SK-N-MC (cell line): ENCODE measurements at regions not wholly inside any gene's neighbourhood (a gene's known extent, or its start where the extent isn't known, plus 50 kb on each side); places are given as distances from the start of the nearest gene placed in this dataset.
"Not testable (repeated sequence)": the region's sequence is repeated elsewhere in the genome, so short reads cannot be mapped to it uniquely, and the experiment has no call there.

ENCODE experiments used
- EZH2 ChIP-seq: fragments of 200-600 bp; sonication (generic); IDR thresholded peaks from one replicate; pipeline ENCODE4 v1.6.1; 2017; ENCODE audit warnings: antibody characterized with exemption
- FOXP2 ChIP-seq: optimal IDR thresholded peaks from 2 replicates; pipeline ENCODE3; 2011; ENCODE audit warnings: mild to moderate bottlenecking, moderate library complexity; ENCODE audit not compliant: insufficient read depth; ENCODE audit errors: extremely low read length, control extremely low read depth
- POLR2AphosphoS5 ChIP-seq: IDR thresholded peaks from 2 replicates; pipeline ENCODE4 v1.6.1; 2012; ENCODE audit warnings: mild to moderate bottlenecking, low read depth, low read length, borderline replicate concordance

DNA sequence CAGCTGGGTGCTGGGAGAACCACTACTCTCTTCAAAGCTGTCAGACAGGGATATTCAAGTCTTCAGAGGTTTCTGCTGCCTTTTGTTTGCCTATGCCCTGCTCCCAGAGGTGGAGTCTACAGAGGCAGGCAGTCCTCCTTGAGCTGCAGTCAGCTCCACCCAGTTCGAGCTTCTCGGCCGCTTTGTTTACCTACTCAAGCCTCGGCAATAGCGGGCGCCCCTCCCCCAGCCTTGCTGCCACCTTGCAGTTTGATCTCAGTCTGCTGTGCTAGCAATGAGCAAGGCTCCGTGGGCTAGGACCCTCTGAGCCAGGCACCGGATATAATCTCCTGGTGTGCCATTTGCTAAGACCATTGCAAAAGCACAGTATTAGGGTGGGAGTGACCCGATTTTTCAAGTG is 106.8 kb upstream of the VGLL3 start:
- TF ChIP-seq EZH2, POLR2AphosphoS5, FOXP2: not testable (repeated sequence)
